T-helper 1 cell (primary cell): ENCODE measurements at regions not wholly inside any gene's neighbourhood (a gene's known extent, or its start where the extent isn't known, plus 50 kb on each side); places are given as distances from the start of the nearest gene placed in this dataset.

Experiments used
- DNase-seq, 5 donors: peaks; one replicate each; pipeline ENCODE4 v3.0.0-alpha.2; 2012 to 2020

GRCh38 chr10:131760416-131761166 is 140.2 kb upstream of the PPP2R2D start:
- no peak for DNase-seq

GRCh38 chr10:131762789-131763696 is 137.8 kb upstream of the PPP2R2D start:
- DNase-seq = no peak

GRCh38 chr10:131764929-131765328 is 135.9 kb upstream of the PPP2R2D start:
- no peak for DNase-seq

GRCh38 chr10:131766096-131766495 is 134.7 kb upstream of the PPP2R2D start:
- no peak for DNase-seq

- no peak for DNase-seq
Measured at GRCh38 chr10:131767716-131768115, 133.1 kb upstream of the PPP2R2D start.

- no peak for DNase-seq
Measured at GRCh38 chr10:131769571-131770410, 131.0 kb upstream of the PPP2R2D start.

- no peak for DNase-seq
Measured at GRCh38 chr10:131770946-131771633, 129.7 kb upstream of the PPP2R2D start.

GRCh38 chr10:131771634-131772358 is 129.0 kb upstream of the PPP2R2D start:
- no peak for DNase-seq

GRCh38 chr10:131772441-131772840 is 128.4 kb upstream of the PPP2R2D start:
- DNase-seq = no peak

GRCh38 chr10:131773370-131774343 is 127.2 kb upstream of the PPP2R2D start:
- DNase-seq = no peak

- no peak for DNase-seq
Measured at GRCh38 chr10:131774681-131775085, 126.1 kb upstream of the PPP2R2D start.

GRCh38 chr10:131775433-131775832 is 125.4 kb upstream of the PPP2R2D start:
- DNase-seq = no peak

GRCh38 chr10:131775833-131776232 is 125.0 kb upstream of the PPP2R2D start:
- no peak for DNase-seq

GRCh38 chr10:131776496-131776895 is 124.3 kb upstream of the PPP2R2D start:
- no peak for DNase-seq

- DNase-seq = no peak
Measured at GRCh38 chr10:131777162-131777561, 123.6 kb upstream of the PPP2R2D start.

- no peak for DNase-seq
Measured at GRCh38 chr10:131777921-131778320, 122.9 kb upstream of the PPP2R2D start.

- DNase-seq = no peak
Measured at GRCh38 chr10:131778385-131778784, 122.4 kb upstream of the PPP2R2D start.

GRCh38 chr10:131778842-131779241 is 122.0 kb upstream of the PPP2R2D start:
- no peak for DNase-seq

- no peak for DNase-seq
Measured at GRCh38 chr10:131779661-131780394, 121.0 kb upstream of the PPP2R2D start.

- DNase-seq = no peak
Measured at GRCh38 chr10:131781076-131781475, 119.7 kb upstream of the PPP2R2D start.
